Iris pigment epithelial cell (primary cell): ENCODE measurements at regions not wholly inside any gene's neighbourhood (a gene's known extent, or its start where the extent isn't known, plus 50 kb on each side); places are given as distances from the start of the nearest gene placed in this dataset.

ENCODE experiments used
- DNase-seq: peaks from one replicate; pipeline ENCODE4 v3.0.0-alpha.2; 2011; ENCODE audit warnings: low read depth

DNA sequence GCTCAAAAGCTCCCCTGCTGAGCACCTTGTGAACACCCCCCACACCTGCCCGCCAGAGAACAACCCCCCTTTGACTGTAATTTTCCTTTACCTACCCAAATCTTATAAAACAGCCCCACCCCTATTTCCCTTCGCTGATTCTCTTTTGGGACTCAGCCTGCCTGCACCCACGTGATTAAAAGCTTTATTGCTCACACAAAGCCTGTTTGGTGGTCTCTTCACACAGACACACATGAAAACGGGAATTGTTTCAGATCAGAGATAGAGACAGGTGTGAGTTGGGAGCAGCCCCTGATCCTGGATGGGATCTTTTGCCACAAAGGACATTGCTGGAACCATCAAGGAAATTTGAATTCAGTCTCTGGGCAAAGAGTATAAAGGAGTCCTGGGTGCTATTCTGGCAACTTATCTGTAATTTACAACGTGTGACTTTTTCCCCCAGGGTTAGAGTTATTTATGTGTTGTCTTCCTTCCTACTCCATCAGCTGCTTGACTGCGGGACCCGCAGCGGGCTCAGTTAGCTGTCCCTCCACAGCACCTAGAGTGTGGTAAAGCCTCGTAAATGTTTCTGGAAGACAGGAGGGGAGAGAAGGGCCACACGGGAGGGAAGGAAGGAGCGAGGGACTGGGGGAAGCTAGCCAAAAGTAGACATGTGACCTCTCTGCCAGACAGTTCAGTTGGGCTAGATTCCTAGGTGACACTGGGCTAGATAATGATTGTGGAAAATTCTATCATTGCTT, 437.0 kb downstream of the ZNF608 start:
- no peak for DNase-seq

DNA sequence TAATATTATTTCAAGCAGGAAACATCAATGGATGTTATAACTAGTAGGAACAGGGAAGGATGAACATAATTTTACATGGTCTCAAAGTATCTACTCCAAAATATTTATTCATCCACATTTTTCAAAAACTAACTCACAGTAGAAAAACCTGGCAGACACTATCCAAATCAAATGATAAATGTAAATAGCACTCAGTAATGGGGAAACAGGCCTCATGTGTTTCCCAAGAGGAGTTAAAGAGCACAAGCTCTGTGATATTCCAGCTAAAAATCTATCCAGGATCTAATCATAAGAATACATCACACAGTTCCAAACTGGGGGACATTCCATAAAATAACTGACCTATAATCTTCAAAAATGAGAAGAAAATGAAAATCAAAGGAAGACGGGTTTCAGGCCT, 443.1 kb downstream of the ZNF608 start:
- DNase-seq: no peak

DNA sequence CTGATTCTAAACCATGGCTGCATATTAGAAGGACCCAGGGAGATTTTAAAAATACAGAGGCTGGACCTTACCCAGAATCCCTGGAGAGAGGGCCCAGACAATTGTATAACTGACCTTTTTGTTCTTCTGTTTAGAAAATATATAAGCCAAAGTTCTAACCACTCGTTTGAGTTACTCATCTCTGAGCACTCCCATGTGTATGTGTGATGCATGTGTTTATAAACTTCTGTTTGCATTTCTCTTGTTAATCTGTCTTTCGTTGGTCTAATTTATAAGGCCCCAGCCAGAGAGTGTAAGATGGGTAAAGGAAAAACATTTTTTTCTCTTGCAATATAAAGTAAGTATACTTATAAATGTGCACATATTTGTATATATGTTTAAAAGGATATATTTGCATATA, 443.9 kb downstream of the ZNF608 start:
- DNase-seq: peak; percentile 76

DNA sequence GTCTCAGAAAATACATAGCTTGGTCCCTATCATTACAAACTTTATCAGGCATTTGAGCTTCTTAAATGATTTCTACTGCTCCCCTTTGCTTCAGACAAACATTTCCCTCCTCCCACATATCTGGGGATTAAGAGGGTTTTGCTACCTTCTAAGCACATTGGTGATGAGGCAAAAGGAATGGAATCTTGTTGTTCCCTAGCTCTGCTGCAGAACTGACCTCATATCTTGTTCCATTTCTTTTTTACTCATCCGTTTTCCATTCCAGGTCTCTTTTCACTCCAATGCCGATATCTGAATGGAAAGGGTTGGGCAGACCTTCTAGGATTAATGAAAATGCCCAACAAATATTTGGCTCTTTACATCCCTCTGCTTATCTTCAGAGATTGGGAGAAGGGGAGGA, 444.6 kb downstream of the ZNF608 start:
- peak; percentile 93 for DNase-seq

DNA sequence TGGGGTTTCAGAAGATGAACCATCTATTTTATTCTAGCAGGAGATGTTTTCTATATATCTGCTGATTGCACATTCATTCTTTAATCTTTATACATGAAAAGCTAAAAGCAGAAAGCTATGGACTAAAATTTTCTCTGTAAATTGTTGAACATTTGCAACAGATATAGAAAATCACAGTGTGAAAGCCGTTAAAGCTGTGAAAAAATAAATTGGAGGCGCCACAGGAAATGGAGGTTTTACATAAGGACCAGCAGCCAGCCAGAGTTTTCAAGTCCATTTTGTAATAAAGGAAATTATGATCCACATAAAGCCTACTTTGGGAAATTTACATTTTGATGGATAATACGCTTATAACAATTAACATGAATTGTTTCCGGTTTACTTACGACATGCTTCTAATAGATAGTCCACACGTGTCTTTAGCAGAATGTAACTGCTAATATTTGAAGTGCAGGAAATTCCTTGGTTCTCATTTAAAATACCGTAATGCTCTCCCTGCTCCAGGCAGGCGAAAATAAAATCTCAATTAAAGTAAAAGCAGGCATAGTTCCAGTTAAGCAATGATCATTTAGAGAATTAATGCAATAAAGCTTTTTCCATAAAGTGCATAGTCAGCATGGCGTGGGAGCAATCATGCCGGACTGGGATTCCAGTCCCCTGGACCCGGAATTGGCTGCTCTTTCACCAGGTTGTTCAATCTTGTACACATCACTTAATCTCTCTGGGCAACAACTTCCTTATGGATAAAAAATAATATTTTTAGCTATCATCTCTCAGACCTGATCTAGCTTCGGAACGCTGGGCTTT, 445.4 kb downstream of the ZNF608 start:
- no peak for DNase-seq

DNA sequence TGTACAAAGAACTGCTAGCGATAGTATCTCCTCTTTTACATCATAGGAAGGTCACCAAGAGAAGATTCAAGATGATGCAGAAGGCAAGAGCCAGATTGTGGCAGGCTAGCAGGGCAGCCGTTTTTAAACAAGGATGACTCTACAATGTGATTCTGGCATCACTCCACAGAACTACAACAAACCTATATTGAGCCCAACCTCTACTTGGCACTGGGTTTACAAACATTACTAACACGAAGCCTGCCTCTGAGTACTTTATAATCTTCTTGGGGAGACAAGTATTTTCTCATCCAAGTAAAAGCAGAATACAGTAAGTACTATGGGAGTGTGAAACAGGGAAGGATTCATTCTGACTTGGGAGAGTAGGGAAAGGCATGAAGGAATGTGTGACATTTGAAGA, 448.6 kb downstream of the ZNF608 start:
- DNase-seq: no peak

DNA sequence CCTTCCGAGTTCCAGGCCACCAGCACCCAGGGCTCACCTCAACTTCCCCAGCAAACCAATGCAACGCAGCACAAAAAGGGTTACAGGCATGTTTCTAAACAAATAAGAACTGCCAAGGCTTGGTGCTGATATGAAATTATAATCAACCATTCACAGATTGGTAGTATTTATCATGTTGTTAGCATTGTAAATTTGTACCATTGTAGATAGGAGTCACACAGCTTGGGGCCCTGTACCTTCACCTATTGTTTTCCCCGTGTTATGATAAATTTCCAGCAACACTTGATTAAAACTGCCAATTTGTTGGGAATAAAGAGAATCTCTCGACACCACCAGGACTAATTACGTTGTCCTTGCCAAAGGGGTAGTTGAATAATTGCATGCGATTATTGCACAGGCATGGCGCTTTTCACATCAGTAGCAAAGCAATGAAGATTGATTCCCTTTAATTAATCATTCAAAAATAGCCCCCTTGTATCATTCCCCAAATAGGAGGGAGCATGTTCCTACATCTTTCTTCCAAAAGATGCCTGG, 454.1 kb downstream of the ZNF608 start:
- no peak for DNase-seq

DNA sequence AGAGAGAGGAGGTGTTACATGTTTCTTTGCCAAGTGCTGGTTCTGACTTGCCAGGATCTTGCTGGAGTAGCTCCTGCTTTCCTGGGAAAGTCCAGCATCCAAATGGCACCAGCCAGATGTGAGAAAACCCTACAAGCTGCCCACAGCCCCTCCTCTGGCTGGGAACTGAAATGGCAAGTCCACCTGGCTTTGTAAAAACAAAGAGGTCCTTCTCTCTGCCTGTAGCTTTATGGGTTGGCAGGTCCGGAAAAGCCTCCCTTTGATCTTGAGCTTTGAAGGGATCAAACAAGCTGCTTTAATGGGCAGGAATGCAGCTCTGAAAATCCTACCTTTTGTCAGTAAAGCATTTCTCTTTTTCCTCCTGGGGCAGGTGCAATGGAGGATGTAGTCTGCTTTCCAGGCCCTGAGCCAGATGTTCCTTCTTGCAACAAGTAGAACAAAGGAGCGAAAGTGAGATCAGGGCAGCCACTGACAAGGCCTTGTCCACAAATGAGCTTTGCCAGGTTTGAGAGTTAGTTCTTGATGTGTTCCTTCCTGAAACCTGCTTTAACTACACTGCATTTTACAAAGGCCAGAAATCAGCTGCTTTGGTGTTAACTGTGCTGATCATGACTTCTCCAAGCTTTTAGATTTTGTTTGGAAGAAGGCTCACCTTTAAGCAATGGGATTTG, 456.7 kb downstream of the ZNF608 start:
- DNase-seq: no peak

DNA sequence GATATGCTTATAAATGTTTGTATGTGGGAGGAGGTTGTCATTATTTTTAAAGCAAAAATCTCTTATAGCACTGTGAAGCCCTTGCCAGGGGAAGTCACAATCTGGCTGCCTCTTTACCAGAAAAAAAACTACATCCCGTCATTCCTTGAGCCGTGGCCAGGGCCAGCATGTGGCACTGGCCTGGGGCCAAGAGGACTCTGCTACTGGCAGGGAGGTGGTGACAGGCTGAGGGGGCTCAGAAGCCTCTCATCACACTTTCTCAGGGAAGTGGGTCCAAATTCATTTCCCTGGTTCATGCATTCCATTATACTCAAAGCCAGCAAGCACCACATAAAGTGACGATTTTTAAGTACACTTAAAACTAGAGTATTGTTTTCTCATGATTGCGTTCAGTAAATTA, 457.3 kb downstream of the ZNF608 start:
- DNase-seq: no peak

DNA sequence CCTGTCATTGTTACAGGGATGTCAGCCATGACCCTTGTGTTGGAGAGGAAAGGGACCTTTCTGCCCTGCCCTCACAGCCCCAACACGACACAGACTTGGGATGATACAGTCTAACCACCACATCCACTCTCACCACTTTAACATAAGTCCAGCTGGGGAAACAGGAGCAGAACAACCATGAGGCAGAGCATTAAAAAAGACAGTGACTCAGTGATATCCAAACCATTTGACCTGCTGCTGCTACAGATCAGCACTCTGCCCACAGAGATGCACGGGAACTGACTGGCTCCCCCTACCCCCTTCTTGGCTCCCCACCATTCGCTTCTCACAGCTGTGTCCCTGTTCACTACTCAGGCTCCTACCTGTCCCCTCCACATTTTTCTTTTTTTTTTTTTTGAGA, 458.6 kb downstream of the ZNF608 start:
- DNase-seq: no peak

DNA sequence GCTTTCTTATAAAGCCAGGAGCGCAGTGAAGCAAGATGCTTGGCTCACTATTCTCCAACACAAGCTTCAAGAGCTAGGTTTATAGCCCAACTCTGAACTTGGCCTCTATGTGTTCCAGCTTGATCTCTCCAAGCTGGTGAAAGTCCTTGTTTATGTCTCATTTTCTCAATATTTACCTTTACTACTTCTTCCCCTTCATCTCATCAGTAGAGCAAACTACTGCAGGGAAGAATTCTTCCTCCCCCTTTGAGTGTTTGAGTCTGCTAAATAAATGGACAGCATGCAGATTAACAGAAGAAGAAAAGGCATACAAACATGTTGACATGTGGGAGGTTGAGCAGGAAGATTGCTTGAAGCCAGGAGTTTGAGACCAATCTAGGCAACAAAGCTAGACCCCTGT, 460.7 kb downstream of the ZNF608 start:
- DNase-seq: no peak

DNA sequence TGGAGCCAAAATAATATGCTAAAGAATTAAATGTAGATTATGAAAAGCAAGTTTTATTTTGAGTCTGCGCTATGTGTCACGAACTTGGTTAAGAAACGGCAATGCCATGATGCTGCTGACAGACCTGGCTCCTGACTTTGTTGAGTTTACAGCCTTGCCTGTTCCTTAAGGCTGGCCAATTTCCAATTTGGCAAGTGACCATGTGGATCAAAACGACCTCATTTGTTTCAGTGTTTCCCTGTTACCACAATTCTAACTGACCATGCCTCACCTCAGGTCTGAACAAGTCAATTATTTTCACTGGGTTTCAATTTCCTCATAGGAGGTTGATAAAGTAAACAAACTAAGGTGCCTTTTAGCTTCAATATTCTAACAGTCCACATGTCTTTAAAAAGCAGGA, 461.4 kb downstream of the ZNF608 start:
- DNase-seq: no peak

DNA sequence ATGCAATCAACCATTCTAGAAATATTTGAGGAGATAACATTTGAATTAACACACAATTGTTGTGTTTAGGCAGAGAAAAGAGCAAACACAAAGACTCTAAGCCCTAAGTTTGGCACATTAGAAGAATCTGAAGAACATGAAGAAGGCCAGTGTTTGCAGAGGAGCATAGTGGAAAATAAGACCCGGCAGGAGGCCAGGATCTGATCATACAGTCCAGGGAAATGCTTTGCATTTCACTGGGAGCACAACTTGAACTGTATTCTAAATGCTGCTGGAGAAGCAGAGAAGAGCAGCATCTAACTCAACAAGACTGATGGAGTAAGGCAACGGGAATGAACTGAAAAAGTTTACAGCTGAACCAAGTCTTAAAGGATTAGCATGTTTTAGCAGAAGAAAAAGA, 463.4 kb downstream of the ZNF608 start:
- no peak for DNase-seq

DNA sequence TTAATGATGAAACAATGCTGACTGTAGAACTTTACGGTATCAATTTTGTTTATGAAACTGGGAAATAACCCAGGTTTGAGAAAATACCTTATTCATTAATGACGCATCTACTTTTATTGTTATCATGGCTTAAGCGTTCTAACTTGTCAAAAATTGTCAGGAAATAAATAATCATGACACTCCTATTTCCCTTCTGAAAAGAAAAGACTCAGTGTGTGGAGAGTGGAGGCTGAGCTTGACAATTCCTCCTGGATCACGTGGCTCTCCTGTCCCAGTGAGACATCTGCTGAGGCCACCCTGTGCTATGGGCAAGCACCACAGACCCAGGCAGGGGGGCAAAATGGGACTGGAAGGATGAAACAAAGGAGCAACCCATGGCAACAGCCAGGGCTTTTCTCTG, 466.4 kb downstream of the ZNF608 start:
- DNase-seq: no peak

DNA sequence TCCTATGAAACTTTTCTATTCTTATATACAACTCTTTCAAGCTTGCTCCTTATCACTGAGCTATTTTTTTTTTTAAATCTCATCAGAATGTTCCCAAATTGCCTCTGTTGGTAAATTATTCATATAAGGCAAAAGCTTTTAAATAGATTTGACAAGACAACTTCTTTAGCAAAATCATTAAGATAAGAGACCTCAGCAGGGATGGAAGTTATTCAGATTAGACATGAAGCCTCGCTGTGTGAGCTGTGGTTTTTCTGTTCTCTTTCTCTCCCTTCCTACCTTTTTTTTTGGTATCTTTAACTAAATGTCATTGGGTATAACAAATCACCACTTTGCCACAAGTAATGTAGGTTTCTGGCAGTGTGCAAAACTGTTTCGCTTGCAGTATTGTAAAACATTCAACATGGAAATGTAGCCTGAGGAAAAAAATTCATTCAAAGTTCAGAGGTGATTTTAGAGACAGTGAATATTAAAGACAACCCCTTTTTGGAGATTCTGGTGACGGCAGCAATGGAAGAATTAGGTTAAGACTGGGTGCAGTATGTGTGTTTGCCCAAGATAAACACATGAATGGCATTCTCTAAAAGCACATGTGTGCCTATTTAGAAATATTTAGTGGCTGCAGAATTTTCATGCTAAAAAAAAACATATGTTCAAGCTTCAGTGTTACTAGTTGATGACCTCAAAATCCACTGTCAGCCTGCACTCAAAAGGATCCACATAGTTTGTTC, 467.1 kb downstream of the ZNF608 start:
- no peak for DNase-seq

DNA sequence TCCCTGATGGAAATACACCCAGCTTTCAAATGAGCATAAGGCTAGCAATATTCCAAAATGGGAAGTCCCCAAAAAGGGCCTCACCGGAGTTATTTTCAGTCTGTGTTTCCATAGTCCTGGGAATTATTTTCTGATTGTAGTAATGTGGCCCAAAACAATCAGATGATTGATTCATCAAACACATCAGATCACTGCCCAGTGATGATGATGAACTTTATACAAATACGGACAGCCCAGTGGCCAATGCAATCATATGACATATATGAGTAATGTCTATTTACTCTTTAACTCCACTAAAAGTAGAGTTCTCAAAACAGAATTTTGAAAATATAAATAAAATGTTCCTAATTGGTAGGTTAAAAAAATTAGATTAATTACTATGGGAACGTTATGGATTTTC, 467.8 kb downstream of the ZNF608 start:
- DNase-seq: no peak

DNA sequence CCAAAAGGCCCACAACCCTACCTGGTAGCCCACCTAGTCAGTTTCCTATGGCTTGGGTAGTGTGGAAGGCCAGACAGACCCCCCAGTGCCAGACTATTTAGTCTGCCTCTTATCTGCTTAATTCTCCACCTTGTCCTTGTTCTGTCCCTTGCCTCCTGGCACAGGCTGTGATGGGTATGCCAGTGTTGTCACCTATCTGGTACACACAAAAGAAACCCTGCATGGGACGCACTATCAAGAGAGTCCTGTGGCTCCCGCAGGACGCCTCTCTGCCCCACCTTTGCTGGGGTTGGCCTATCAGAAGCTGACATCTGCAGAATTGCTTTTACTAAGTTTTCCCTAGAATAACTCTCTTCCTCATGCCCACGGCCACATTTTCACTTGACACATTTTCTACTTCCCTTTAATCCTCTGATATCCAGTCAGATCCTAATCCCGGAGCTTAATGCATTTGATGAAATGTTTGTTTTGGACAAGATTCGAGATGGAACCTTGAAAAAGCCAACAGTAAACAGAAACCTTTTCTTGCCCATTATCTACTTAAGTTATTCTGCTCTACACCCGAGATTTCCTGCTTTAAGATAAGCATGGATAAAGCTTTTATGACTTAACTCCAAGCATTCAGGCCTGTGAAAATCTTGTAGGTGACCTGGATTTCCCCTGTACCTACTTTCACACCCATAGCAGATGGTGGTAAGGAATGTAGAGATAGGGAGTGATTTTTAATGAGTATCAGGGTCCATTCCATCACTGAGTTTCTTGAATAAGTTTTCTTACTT, 468.5 kb downstream of the ZNF608 start:
- no peak for DNase-seq

DNA sequence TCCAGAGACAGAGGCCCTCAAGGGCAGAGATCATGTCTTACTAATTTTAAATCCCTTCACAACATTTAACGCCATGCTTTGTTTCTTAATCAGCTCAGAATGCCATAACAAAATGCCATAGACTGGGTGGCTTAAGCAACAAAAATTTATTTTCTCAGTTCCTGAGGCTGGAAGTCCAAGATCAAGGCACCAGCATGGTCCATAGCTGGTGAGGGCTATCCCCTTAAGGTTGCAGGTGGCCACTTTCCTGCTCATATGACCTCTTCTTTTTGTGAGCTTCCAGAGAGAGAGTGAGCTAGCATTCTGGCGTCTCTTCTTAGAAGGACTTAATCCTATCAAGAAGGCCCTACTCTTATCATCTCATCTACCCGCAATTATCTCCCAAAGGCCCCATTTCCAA, 470.3 kb downstream of the ZNF608 start:
- no peak for DNase-seq

DNA sequence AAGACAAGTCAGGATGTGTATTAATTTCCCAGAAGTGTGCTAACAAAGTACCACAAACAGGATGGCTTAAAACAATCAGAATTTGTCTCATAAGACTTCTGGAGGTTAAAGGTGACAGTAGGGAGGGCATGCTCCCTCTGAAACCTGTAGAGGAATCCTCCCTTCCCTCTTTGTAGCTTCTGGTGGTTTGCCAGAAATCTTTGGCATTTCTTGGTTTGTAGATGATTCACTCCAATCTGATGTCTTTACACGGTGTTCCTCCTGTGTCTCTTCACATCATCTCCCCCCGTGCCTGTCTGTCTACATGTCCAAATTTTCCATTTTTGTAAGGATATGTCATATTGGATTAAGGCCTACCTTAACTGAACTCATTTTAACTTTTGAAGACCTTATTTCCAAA, 471.5 kb downstream of the ZNF608 start:
- DNase-seq: peak; percentile 14

DNA sequence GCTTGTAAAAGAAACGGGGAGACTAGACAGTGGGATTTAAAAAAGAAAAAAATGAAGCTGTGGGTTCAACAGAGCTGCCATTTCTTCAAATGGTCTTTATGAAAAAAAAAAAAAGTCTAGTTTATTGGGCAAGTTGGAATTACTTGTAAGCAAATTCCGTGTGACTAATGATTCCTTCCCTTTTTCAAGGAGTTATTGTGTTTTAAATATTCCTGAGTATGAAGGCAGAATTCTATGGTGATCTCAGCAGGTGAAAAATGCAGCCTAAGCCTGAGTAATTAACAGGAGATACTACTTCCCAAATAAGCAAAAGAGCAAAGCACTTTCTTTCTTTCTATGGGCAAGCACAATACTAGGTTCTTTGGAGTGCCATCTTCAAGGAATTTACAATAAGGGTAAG, 481.9 kb downstream of the ZNF608 start:
- DNase-seq: no peak
